ENCODE measurements at regions not wholly inside any gene's neighbourhood (a gene's known extent, or its start where the extent isn't known, plus 50 kb on each side); places are given as distances from the start of the nearest gene placed in this dataset.

GRCh38 chr3:127063916-127064315 is 81.0 kb downstream of the PLXNA1 start:
- TF ChIP-seq CTCF (conservative IDR thresholded peaks at IDR 0.05 in 1 of 2, IDR thresholded peaks at IDR 0.05 in 1 of 2; ENCODE audit: low read depth in 1 of 2, low read length in 2 of 2) (no peak), EZH2 (IDR thresholded peaks at IDR 0.05; ENCODE audit: low read length, missing control alignments) (no peak)

Data from fibroblast of lung (primary cell).